Neural progenitor cell (in vitro differentiated cells): ENCODE measurements at regions not wholly inside any gene's neighbourhood (a gene's known extent, or its start where the extent isn't known, plus 50 kb on each side); places are given as distances from the start of the nearest gene placed in this dataset.

Experiments used
- DNase-seq: peaks from one replicate; pipeline ENCODE4 v3.0.0-alpha.2; 2016; ENCODE audit warnings: low spot score
- H2AFZ ChIP-seq: fragments of 200-600 bp; sonication (generic); replicated peaks from 2 replicates; pipeline ENCODE4 v1.6.1; 2016; ENCODE audit warnings: antibody characterized with exemption
- H3F3A ChIP-seq: fragments of 200-600 bp; sonication (generic); 2 replicates; pipeline ENCODE4 v1.6.1; 2016; ENCODE audit warnings: antibody characterized with exemption, low read depth
- H3K27ac ChIP-seq: fragments of 200-600 bp; sonication (generic); 2 replicates; pipeline ENCODE4 v1.5.1; 2016; ENCODE audit warnings: mild to moderate bottlenecking
- H3K27me3 ChIP-seq: fragments of 200-600 bp; sonication (generic); 2 replicates; pipeline ENCODE4 v1.6.1; 2016; ENCODE audit warnings: mild to moderate bottlenecking, moderate library complexity
- H3K36me3 ChIP-seq: fragments of 200-600 bp; sonication (generic); 2 replicates; pipeline ENCODE4 v1.5.1; 2016
- H3K4me1 ChIP-seq: fragments of 200-600 bp; sonication (generic); 2 replicates; pipeline ENCODE4 v1.6.1; 2016; ENCODE audit warnings: mixed run types
- H3K4me2 ChIP-seq: fragments of 200-600 bp; sonication (generic); 2 replicates; pipeline ENCODE4 v1.6.1; 2016
- H3K4me3 ChIP-seq: fragments of 200-600 bp; sonication (generic); 2 replicates; pipeline ENCODE4 v1.5.1; 2016
- H3K79me2 ChIP-seq: fragments of 200-600 bp; sonication (generic); 2 replicates; pipeline ENCODE4 v1.6.1; 2016; ENCODE audit warnings: low read depth
- H3K9ac ChIP-seq: fragments of 200-600 bp; sonication (generic); 2 replicates; pipeline ENCODE4 v1.6.1; 2016
- H3K9me3 ChIP-seq: fragments of 200-600 bp; sonication (generic); 2 replicates; pipeline ENCODE4 v1.5.1; 2016; ENCODE audit warnings: low read depth
- H4K20me1 ChIP-seq: fragments of 200-600 bp; sonication (generic); 2 replicates; pipeline ENCODE4 v1.6.1; 2016; ENCODE audit warnings: low read depth
- H3K27ac Mint-ChIP-seq: 3 replicates; pipeline ENCODE4 v1.8.0; 2021; ENCODE audit warnings: mixed read lengths
- H3K27me3 Mint-ChIP-seq: 2 replicates; pipeline ENCODE4 v1.8.0; 2022; ENCODE audit warnings: low read depth, mild to moderate bottlenecking, inconsistent platforms, moderate library complexity, mixed read lengths; ENCODE audit not compliant: insufficient read depth
- H3K36me3 Mint-ChIP-seq: 3 replicates; pipeline ENCODE4 v1.8.0; 2021; ENCODE audit warnings: mixed read lengths
- H3K4me1 Mint-ChIP-seq: 3 replicates; pipeline ENCODE4 v1.8.0; 2021; ENCODE audit warnings: mixed read lengths
- H3K4me3 Mint-ChIP-seq: 3 replicates; pipeline ENCODE4 v1.8.0; 2021; ENCODE audit warnings: mild to moderate bottlenecking, moderate library complexity, mixed read lengths
- H3K9me3 Mint-ChIP-seq: 3 replicates; pipeline ENCODE4 v1.8.0; 2020; ENCODE audit warnings: mixed read lengths
- EZH2 ChIP-seq: fragments of 200-600 bp; sonication (generic); IDR thresholded peaks from 2 replicates; pipeline ENCODE4 v1.6.1; 2017; ENCODE audit warnings: antibody characterized with exemption, mild to moderate bottlenecking, moderate library complexity
- EZH2phosphoT487 ChIP-seq: fragments of 200-600 bp; sonication (generic); IDR thresholded peaks from 2 replicates; pipeline ENCODE4 v1.6.1; 2017; ENCODE audit warnings: antibody characterized with exemption
- TF ChIP-seq, protein P1 (sequence below): fragments of 200-600 bp; sonication (generic); IDR thresholded peaks from 2 replicates; pipeline ENCODE4 v1.5.1; 2017; ENCODE audit warnings: antibody characterized with exemption, mild to moderate bottlenecking

GRCh38 chr7:68015978-68016532 lies 1019.4 kb downstream of the TYW1 start:
- H3K27ac ChIP-seq: no peak overlapping the region
- H3F3A ChIP-seq: no peaks in the 10 kb centered on the region
- H4K20me1 ChIP-seq: no peaks in the 10 kb centered on the region
- DNase-seq: no peak
- no peaks in the 10 kb centered on the region for H3K27me3 ChIP-seq
- no peak overlapping the region for H3K27ac Mint-ChIP-seq
- no peak overlapping the region for H3K9ac ChIP-seq
- H3K79me2 ChIP-seq: no peaks in the 10 kb centered on the region
- H3K4me1 Mint-ChIP-seq: peaks cover 3% of the 10 kb centered on the region
- H3K36me3 Mint-ChIP-seq: no peaks in the 10 kb centered on the region
- no peaks in the 10 kb centered on the region for H3K9me3 Mint-ChIP-seq
- no peaks in the 10 kb centered on the region for H3K36me3 ChIP-seq
- no peak overlapping the region for H3K4me3 Mint-ChIP-seq
- H3K4me2 ChIP-seq: no peak overlapping the region
- no peaks in the 10 kb centered on the region for H3K27me3 Mint-ChIP-seq
- TF ChIP-seq EZH2phosphoT487: no peak
- TF ChIP-seq EZH2: no peak
- TF ChIP-seq, protein P1, sequence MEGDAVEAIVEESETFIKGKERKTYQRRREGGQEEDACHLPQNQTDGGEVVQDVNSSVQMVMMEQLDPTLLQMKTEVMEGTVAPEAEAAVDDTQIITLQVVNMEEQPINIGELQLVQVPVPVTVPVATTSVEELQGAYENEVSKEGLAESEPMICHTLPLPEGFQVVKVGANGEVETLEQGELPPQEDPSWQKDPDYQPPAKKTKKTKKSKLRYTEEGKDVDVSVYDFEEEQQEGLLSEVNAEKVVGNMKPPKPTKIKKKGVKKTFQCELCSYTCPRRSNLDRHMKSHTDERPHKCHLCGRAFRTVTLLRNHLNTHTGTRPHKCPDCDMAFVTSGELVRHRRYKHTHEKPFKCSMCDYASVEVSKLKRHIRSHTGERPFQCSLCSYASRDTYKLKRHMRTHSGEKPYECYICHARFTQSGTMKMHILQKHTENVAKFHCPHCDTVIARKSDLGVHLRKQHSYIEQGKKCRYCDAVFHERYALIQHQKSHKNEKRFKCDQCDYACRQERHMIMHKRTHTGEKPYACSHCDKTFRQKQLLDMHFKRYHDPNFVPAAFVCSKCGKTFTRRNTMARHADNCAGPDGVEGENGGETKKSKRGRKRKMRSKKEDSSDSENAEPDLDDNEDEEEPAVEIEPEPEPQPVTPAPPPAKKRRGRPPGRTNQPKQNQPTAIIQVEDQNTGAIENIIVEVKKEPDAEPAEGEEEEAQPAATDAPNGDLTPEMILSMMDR: no peak
- H3K4me1 ChIP-seq: no peaks in the 10 kb centered on the region
- H3K9me3 ChIP-seq: no peaks in the 10 kb centered on the region
- no peak overlapping the region for H3K4me3 ChIP-seq
- H2AFZ ChIP-seq: no peak overlapping the region

- no peaks in the 10 kb centered on the region for H3K79me2 ChIP-seq
- H3K4me2 ChIP-seq: no peak overlapping the region
- no peaks in the 10 kb centered on the region for H3F3A ChIP-seq
- H3K36me3 Mint-ChIP-seq: no peaks in the 10 kb centered on the region
- no peak overlapping the region for H3K4me3 ChIP-seq
- H3K9me3 Mint-ChIP-seq: no peaks in the 10 kb centered on the region
- H3K9ac ChIP-seq: no peak overlapping the region
- H3K4me1 Mint-ChIP-seq: peaks cover 3% of the 10 kb centered on the region
- H3K4me1 ChIP-seq: no peaks in the 10 kb centered on the region
- H3K27ac ChIP-seq: no peak overlapping the region
- no peaks in the 10 kb centered on the region for H4K20me1 ChIP-seq
- no peak overlapping the region for H2AFZ ChIP-seq
- no peaks in the 10 kb centered on the region for H3K27me3 Mint-ChIP-seq
- H3K27ac Mint-ChIP-seq: no peak overlapping the region
- DNase-seq: no peak
- H3K36me3 ChIP-seq: no peaks in the 10 kb centered on the region
- TF ChIP-seq, protein P1: no peak
- TF ChIP-seq EZH2: no peak
- no peak for TF ChIP-seq EZH2phosphoT487
- no peak overlapping the region for H3K4me3 Mint-ChIP-seq
- H3K27me3 ChIP-seq: no peaks in the 10 kb centered on the region
- no peaks in the 10 kb centered on the region for H3K9me3 ChIP-seq
Observed at GRCh38 chr7:68020102-68020501, 1023.5 kb downstream of the TYW1 start.

DNA sequence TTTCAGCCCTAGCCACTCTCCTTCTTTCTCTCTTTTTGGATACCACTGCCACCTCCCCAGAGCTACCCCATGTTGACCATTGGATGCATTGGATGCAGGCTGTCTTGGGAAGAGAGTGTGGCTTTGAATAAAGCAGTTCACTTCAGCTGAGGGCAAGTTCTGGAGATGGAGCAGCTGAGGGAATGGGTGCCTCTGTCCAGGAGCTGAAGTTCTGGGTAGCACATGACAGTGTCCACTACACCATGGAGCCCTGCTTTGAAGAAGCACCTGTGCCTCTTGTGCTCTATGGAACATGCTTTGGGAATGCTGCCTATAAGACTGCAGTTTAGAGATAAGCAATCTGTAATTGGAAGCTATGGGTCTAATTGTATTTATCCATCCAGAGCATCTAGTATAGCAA lies 1028.7 kb downstream of the TYW1 start:
- no peak overlapping the region for H2AFZ ChIP-seq
- no peaks in the 10 kb centered on the region for H3K4me1 ChIP-seq
- Mint-ChIP-seq H3K4me1 (no peaks in the 10 kb centered on the region), H3K27me3 (peaks cover 6% of the 10 kb centered on the region), H3K27ac (no peak overlapping the region), H3K9me3 (no peaks in the 10 kb centered on the region), H3K4me3 (no peak overlapping the region), H3K36me3 (no peaks in the 10 kb centered on the region)
- no peaks in the 10 kb centered on the region for H3K9me3 ChIP-seq
- H3K79me2 ChIP-seq: no peaks in the 10 kb centered on the region
- H3K27ac ChIP-seq: no peak overlapping the region
- no peaks in the 10 kb centered on the region for H3F3A ChIP-seq
- H3K27me3 ChIP-seq: no peaks in the 10 kb centered on the region
- no peak for TF ChIP-seq EZH2
- TF ChIP-seq, protein P1: no peak
- TF ChIP-seq EZH2phosphoT487: no peak
- H3K36me3 ChIP-seq: no peaks in the 10 kb centered on the region
- no peaks in the 10 kb centered on the region for H4K20me1 ChIP-seq
- no peak overlapping the region for H3K9ac ChIP-seq
- H3K4me2 ChIP-seq: no peak overlapping the region
- DNase-seq: no peak
- H3K4me3 ChIP-seq: no peak overlapping the region
